GM12874 (cell line): ENCODE measurements at regions not wholly inside any gene's neighbourhood (a gene's known extent, or its start where the extent isn't known, plus 50 kb on each side); places are given as distances from the start of the nearest gene placed in this dataset.

Experiments
- CTCF ChIP-seq: IDR thresholded peaks from 2 replicates; pipeline ENCODE4 v1.5.1; 2011; ENCODE audit warnings: low read depth, mild to moderate bottlenecking, control low read depth, low read length, moderate library complexity; ENCODE audit not compliant: insufficient read depth

- no peak for TF ChIP-seq CTCF
These were observed 267.5 kb downstream of the PIK3C3 start for GRCh38 chr18:42222557-42222956.

- TF ChIP-seq CTCF = no peak
These were observed 273.5 kb downstream of the PIK3C3 start for GRCh38 chr18:42228581-42228980.

GRCh38 chr18:42229211-42230210, 274.5 kb downstream of the PIK3C3 start:
- TF ChIP-seq CTCF = no peak

- no peak for TF ChIP-seq CTCF
These were observed 275.6 kb downstream of the PIK3C3 start for GRCh38 chr18:42230636-42231035.

GRCh38 chr18:42231284-42231683, 276.2 kb downstream of the PIK3C3 start:
- TF ChIP-seq CTCF = no peak

- TF ChIP-seq CTCF = no peak
These were observed 276.8 kb downstream of the PIK3C3 start for GRCh38 chr18:42231796-42232195.

- TF ChIP-seq CTCF = no peak
These were observed 278.9 kb downstream of the PIK3C3 start for GRCh38 chr18:42233908-42234307.
